GM13977 (cell line): ENCODE measurements at regions not wholly inside any gene's neighbourhood (a gene's known extent, or its start where the extent isn't known, plus 50 kb on each side); places are given as distances from the start of the nearest gene placed in this dataset.

Experiments
- DNase-seq: peaks from one replicate; pipeline ENCODE4 v3.0.0; 2012; ENCODE audit warnings: low spot score
- CTCF ChIP-seq: IDR thresholded peaks from 2 replicates; pipeline ENCODE4 v1.5.1; 2012; ENCODE audit warnings: mild to moderate bottlenecking, control low read depth; ENCODE audit not compliant: insufficient read depth; ENCODE audit errors: extremely low read depth, missing control alignments
- in situ Hi-C: fragments of 300-500 bp; cut with MboI; formaldehyde crosslinking; loops from one replicate; pipeline ENCODE4 v1.12.0; 2022; ENCODE audit warnings: low sequenced_read_pairs, low pct_unique_long_range_greater_than_20kb, mixed read lengths, inconsistent platforms; ENCODE audit not compliant: unreplicated experiment

GRCh38 chr5:58122848-58123392 is 337.0 kb downstream of the PLK2 start:
- no peak for DNase-seq
- no peak for TF ChIP-seq CTCF
- in situ Hi-C loops, result no loop called here

DNA sequence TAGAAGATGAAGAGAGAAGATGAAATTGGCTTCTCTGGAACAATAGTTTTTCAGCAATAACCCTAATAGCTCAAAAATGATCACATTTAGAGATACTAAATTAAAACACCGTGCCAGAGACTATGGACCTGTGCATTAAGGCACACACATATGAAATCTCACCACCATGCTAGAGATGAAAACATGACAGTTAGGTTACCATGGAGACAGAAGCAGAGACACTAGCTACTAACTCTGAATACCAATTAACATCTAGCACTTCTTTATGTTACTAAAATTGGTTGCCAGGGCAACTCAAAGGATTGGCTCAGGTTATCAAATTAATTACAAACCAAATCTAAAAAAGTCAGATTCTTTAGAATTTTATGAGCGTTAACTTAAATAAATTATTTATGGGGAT is 337.7 kb downstream of the PLK2 start:
- no peak for TF ChIP-seq CTCF
- DNase-seq, result no peak
- in situ Hi-C loops, result no loop called here

GRCh38 chr5:58121391-58121790 is 338.5 kb downstream of the PLK2 start:
- no peak for TF ChIP-seq CTCF
- in situ Hi-C loops, result no loop called here
- DNase-seq, result no peak

DNA sequence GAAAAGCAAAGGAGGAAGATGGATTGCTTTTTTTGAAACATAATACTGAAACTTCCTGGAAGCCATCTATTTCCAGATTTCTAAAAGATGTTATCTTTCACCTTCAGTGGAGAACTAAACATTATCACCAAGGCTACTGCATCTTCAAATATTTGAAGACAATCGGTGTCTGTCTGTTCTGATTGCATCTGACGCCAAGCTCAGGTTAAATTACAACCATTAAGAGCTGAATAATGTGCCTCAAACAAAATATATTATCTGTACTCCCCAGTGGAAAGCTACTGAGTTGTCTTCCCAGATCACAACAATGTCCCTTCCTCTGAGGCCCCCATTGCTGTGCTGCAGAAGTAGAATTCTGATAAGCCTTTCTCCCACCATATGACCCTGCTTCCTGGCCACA is 342.3 kb downstream of the PLK2 start:
- no peak for TF ChIP-seq CTCF
- no peak for DNase-seq

DNA sequence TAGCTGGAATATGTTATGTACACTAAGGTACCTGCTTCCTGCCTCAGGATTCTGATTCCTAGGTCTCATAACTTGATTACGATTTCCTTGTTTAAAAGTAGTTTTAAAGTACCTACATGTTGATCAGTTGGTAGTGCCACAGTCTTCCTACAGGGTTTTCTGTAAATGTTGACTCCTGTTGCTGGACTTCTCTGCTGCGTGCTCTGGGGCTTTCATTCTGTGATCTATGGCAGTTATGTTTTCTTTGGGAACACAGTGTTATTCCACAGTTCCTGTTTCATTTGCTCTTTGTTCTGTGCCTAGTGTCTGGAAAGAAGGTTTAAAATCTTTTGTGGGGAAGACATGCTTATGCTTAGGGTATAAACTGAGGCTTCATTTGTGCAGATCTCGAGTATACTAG is 343.5 kb downstream of the PLK2 start:
- DNase-seq, result no peak
- no peak for TF ChIP-seq CTCF
- in situ Hi-C loops, result no loop called here

More for the DNA sequence above, 342.3 kb downstream of the PLK2 start:
- in situ Hi-C loops, result no loop called here

- in situ Hi-C loops, result no loop called here
- no peak for DNase-seq
- TF ChIP-seq CTCF, result no peak
Observed at GRCh38 chr5:58115811-58116210, 344.1 kb downstream of the PLK2 start.

GRCh38 chr5:58114324-58114723 is 345.6 kb downstream of the PLK2 start:
- DNase-seq, result no peak
- in situ Hi-C loops, result no loop called here
- TF ChIP-seq CTCF, result no peak
